Kidney (tissue), 13 donors: ENCODE measurements at regions not wholly inside any gene's neighbourhood (a gene's known extent, or its start where the extent isn't known, plus 50 kb on each side); places are given as distances from the start of the nearest gene placed in this dataset.

ENCODE experiments used
- DNase-seq, 5 donors: peaks; one replicate each; pipeline ENCODE4 v3.0.0-alpha.2; 2013 to 2020
- FAIRE-seq: peaks from 2 replicates; lab custom pipeline; 2012; peaks lifted over from hg19 to GRCh38; lab: Jason Lieb, UNC
- H3K27ac ChIP-seq, 2 donors: one replicate each; pipeline ENCODE4 v1.7.0; 2013; ENCODE audit warnings: low read depth in 2 of 2, low read length in 2 of 2, inconsistent platforms in 1 of 2
- H3K27me3 ChIP-seq: one replicate; pipeline ENCODE4 v1.7.1; 2013; ENCODE audit warnings: low read length, inconsistent platforms; ENCODE audit not compliant: control insufficient read depth, insufficient read depth
- H3K36me3 ChIP-seq, 3 donors: one replicate each; pipeline versions ENCODE4 v1.7.0 to v1.7.1; 2013; ENCODE audit warnings: low read length in 3 of 3, control low read depth in 1 of 3, inconsistent platforms in 1 of 3; ENCODE audit not compliant: insufficient read depth in 3 of 3, control insufficient read depth in 2 of 3
- H3K4me1 ChIP-seq, 3 donors: one replicate each; pipeline versions ENCODE4 v1.7.0 to v1.7.1; 2013; ENCODE audit warnings: low read length in 3 of 3, inconsistent platforms in 1 of 3, low read depth in 1 of 3; ENCODE audit not compliant: control insufficient read depth in 2 of 3, insufficient read depth in 2 of 3
- H3K4me3 ChIP-seq, 3 donors: one replicate each; pipeline versions ENCODE4 v1.7.0 to v1.8.1; 2013; ENCODE audit warnings: low read length in 3 of 3, control low read depth in 1 of 3, inconsistent platforms in 1 of 3
- H3K9ac ChIP-seq, 3 donors: one replicate each; pipeline versions ENCODE4 v1.7.0 to v1.7.1; 2013; ENCODE audit warnings: low read length in 3 of 3, control low read depth in 1 of 3, inconsistent platforms in 1 of 3
- H3K9me3 ChIP-seq, 3 donors: one replicate each; pipeline versions ENCODE4 v1.7.0 to v1.7.1; 2013; ENCODE audit warnings: low read length in 3 of 3, control low read depth in 1 of 3, inconsistent platforms in 1 of 3; ENCODE audit not compliant: control insufficient read depth in 2 of 3, insufficient read depth in 1 of 3
- CTCF ChIP-seq: IDR thresholded peaks from 3 replicates; pipeline ENCODE4 v1.5.1; 2012; ENCODE audit warnings: mild to moderate bottlenecking, moderate library complexity, borderline replicate concordance; ENCODE audit not compliant: insufficient read depth; ENCODE audit errors: extremely low read depth
- intact Hi-C: fragments of 100-400 bp; cut with DNase I; formaldehyde crosslinking; loops from one replicate; pipeline ENCODE4 v1.11.1; 2022
- donor health status: control.
- donor health status: control.
- donor health status: control.
- donor health status: control.
- donor health status: control.
- donor health status: DM: yes; HTN: yes; CAD: no.
- donor health status: Normal renal cell carcinoma (clear cell type).

- Histone ChIP-seq H3K27ac (no peak overlapping the region), H3K27me3 (no peaks in the 10 kb centered on the region), H3K4me1 (no peaks in the 10 kb centered on the region), H3K9ac (no peak overlapping the region), H3K4me3 (no peak overlapping the region), H3K36me3 (no peaks in the 10 kb centered on the region), H3K9me3 (peaks cover 0 to 12% (median 3%) of the 10 kb centered on the region in 3 donors)
- DNase-seq = no peak
- no peak for TF ChIP-seq CTCF
- intact Hi-C loops = no loop called here
- no peak for FAIRE-seq
These were observed 67.5 kb upstream of the ACTRT2 start for GRCh38 chr1:2953688-2954285.

- peaks cover 0 to 12% (median 3%) of the 10 kb centered on the region in 3 donors for H3K9me3 ChIP-seq
- no peak overlapping the region for H3K9ac ChIP-seq
- H3K27me3 ChIP-seq = no peaks in the 10 kb centered on the region
- H3K36me3 ChIP-seq = no peaks in the 10 kb centered on the region
- DNase-seq (no peak), FAIRE-seq (no peak)
- TF ChIP-seq CTCF = no peak
- no peak overlapping the region for H3K27ac ChIP-seq
- no peaks in the 10 kb centered on the region for H3K4me1 ChIP-seq
- H3K4me3 ChIP-seq = no peak overlapping the region
- intact Hi-C loops = no loop called here
These were observed 65.6 kb upstream of the ACTRT2 start for GRCh38 chr1:2955652-2956051.

GRCh38 chr1:2956576-2956975 is 64.7 kb upstream of the ACTRT2 start:
- no peak for DNase-seq

More at GRCh38 chr1:2956576-2956975, 64.7 kb upstream of the ACTRT2 start:
- intact Hi-C loops = no loop called here
- Histone ChIP-seq H3K9ac (no peak overlapping the region), H3K27ac (no peak overlapping the region), H3K4me1 (no peaks in the 10 kb centered on the region), H3K9me3 (peaks cover 0 to 12% (median 3%) of the 10 kb centered on the region in 3 donors), H3K27me3 (no peaks in the 10 kb centered on the region), H3K36me3 (no peaks in the 10 kb centered on the region), H3K4me3 (no peak overlapping the region)
- no peak for FAIRE-seq
- no peak for TF ChIP-seq CTCF
